NOMO-1 (cell line): ENCODE measurements at regions not wholly inside any gene's neighbourhood (a gene's known extent, or its start where the extent isn't known, plus 50 kb on each side); places are given as distances from the start of the nearest gene placed in this dataset.

Experiments used
- DNase-seq, 2 experiments: peaks; one replicate each; lab custom pipeline; 2025; ENCODE audit not compliant: unreplicated experiment in 2 of 2; lab: John Stamatoyannopoulos, UW

DNA sequence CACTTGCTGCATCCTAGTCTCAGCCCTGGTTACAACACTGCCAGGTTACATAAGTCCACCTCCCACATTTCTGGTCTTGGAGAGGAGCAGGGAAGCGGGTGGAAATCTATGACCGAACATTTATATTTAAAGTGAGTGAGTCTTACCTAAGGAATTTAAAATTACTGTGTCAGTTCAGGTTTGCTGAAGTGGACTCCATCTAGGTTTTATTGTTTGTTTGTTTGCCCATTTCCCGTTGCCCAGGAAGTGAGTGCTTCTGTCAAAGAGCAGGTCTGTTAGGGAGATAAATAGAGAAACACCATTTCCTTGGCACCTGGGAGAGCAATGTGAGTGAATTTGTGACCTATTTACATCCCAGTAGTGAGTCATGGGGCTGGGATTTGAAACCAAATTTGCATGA, 179.5 kb downstream of the KIF4B start:
- DNase-seq, result no peak

DNA sequence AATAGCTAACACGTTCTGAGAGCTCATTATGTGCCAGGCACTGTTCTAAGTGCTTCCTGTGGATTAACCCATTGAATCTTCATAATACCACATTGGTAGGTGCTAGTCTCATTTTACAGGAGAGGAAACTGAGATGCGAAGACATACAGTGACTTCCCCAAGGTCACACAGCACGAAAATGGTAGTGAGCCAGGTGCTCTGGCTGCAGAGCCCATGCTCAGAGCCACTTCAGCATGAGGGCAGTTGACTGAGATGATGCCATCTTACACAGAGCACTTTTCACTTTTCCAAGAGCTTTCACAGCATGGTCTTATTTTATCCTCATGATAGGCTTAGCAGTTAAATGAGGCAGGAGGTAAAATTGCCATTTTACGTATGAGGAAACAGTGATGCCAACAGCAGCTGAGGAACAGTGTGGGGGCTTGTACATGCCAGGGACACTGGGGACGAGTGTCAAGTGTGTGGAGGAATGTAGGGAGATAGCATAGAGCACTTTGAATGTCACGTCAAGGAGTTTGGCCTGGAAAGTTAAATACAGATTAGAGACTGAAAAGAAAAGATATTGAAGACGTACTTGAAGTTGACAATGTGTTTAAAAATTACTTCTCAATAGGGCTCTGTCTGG, 180.0 kb downstream of the KIF4B start:
- DNase-seq, result no peak

DNA sequence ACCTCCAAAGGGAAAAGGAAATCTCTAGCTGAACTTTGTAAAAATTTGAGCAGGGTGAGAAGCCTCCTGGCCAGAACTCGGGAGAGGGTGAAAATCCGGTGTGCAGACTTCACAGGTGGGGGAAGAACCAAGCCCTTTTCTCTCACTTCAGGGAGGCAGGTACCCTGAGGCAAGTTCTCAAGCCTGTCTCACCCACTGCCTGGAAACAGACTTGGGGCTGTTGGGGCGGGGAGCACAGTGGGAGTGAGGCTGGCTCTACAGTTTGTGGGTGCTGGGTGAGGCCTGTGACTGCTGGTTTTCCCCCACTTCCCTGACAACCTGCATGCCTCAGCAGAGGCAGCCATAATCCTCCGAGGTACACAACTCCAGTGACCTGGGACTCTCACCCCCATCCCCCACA, 187.1 kb downstream of the KIF4B start:
- DNase-seq, result no peak

DNA sequence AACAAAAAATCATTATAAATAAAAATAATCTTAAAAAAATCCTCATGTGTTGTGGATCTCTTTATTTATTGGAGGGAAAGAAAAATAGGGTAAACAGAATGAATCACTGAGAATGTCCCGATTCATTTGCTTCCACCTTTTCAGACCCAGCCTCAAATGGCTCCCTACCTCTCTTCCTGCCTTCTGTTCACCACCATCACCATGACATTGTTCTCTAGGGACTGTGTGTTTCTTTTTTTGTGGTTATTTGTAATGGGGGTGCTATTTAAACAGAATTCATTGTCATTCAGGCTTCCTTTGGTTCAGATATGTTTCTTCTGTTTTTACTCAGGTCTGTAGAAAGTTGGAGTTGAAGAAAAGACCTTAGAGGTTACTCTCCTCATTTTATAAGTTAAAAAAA, 198.2 kb downstream of the KIF4B start:
- DNase-seq, result no peak

DNA sequence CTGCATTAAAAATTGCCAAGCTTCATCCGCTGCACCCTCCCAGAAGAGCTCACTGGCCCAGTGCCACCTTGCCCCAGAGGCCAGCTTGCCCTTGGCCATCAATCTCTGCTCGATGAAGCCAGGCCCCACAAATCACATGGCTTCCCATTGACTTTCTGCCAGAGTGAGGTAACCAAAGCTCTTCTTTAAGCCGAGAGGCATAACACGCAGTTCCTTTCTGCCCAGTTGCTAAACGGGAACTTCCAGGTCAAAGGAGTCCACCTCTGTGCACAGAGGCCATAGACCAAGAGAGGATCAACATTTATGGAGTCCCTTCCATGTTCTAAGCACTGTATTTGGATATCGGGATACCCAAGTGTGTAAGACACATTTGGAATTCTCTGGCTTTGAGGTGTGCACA, 208.8 kb downstream of the KIF4B start:
- DNase-seq, result no peak

DNA sequence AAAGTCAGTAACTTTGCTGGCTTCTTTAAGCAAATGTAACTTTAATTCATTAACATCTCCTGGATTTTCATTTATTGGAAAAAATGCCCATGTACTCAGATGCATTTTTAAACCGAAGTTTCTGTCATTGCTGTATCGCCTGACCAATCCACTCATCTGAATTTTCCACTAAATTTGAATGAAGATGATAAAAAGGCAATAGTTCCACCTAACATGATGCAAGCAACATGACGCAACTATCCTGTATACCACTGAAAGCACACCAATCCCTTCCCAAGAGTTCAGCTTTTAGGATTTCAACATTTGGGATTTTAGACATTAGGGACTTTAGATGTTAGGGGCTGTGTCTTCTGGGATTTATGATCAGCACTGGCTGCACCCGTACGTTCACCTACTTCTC, 215.6 kb downstream of the KIF4B start:
- no peak for DNase-seq

DNA sequence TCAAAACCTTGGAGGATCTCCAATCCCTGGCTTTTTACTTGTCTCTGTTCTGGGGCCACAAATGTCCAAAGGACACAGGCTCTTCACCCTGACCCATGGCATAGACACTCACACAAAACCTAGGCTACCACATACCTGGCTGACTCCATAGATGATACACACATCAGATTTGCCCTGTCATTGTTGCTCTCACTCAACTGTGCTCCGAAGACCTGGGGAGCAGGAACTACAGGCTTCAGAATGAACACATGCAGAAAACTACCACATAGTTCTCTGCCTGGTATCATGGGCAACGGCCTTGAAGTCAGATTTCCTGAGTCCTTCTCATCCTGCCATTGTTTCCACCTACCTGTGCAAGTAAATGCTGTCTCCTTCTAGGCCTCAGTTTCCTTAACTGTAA, 226.2 kb downstream of the KIF4B start:
- no peak for DNase-seq

DNA sequence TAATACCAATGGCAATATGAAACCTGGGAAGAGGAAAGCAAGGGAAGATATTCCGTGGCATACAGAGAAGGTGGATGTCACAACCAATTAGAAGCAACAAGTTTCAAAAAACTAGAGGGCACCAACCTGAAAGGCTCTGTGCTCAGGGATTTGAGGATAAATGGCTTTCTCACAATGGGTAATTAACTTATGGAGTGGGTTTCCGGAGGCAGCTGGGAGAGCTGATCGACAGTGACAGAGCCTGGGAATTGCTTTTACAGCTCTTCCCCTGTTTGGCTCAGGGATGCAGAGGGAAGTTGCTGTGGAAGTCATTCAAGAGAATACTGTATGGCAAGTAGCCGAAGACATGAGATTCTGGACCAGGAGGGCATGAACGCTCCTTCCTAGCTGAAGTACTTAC, 237.0 kb downstream of the KIF4B start:
- no peak for DNase-seq

DNA sequence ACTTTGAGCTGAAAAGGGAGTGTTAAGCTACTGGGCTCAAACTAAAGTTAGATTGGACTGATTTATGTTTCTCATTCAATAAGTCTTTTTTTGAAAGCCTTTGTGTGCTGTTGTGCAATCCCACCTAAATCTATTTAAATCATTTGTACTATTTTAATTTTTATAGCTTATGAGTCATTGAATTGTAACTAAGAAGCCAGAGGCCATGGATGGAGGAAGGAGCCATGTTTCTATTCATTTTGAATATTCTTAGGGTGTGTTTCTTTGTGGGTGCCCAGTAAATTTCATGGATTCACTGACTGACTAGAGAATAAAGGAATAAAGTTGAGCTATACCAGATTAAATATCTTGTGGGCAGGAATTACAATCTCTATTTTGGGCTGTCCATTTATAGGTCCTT, 238.5 kb downstream of the KIF4B start:
- no peak for DNase-seq

DNA sequence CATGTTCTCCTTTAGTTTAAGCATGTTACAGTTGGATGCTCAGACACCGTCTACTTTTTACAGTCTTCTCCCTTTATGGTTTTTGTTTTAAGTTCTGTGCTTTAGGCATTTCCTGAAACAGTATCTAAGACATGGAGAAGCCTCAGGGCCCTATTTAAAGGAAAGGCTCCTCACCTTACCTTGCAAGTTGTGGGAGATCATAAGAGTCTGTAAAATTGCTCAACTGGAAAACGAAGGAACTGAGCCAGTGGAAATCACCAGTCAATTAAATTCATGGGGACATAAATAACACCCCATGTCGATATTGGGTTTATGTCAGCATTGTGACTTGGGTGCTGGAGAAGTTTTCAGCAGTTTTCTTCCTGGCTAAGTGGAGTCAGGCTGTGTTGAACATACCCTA, 239.2 kb downstream of the KIF4B start:
- no peak for DNase-seq

DNA sequence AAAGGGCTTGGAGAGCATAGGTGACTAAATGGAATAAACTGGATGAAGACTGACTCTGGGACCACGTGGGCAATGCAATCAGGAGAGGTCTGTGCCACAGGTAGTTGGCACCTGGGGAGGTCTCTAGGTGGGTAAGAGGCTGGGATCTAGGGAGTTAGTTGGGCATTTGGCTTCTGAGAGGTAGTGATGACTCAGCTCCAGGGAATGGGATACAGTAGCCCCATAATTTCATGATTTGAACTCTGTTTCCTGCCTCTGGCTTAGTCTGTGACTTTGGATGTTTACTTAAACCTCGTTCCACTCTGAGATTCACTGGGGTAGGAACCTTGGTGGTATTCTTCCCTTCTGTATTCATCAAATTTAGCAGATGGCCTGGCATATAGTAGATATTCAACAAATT, 240.8 kb downstream of the KIF4B start:
- no peak for DNase-seq

DNA sequence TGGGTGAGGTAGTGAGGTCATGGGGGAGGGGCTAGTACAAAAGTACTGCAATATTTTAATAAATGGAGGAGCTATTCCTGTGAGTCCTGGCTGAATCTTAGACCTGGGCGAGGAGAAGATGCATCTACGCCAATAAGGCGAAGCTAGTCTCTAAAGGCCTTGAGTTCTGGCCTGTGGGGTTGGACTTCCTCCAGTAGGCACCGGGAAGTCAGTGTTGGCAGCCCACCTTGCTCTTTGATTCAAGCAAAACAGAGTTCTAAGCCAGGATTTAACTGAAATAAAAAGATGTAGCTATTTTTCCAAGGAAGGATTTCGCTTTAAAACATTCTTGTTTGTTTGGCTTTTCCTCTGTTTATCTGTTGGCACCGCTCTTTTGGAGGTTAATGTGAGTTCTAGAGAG, 244.6 kb downstream of the KIF4B start:
- no peak for DNase-seq

DNA sequence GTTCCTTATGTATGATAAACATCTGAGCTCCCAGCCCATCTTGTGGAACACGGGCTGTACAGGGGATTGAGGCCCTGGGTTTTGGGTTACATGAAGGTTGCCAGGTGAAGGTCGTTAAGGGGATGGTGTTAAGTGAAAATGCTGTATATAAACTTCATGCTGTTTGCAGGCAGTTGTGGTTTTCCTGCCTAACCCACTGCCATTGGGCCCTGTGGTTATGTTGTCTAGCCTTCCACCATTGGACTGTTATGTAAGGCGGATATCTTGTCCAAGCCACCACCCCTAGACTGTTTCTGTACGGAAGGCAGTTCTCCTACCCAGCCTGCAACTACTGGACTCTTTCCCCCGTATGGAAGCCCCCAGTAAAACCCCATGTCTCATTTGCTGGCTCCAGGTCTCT, 246.1 kb downstream of the KIF4B start:
- no peak for DNase-seq

DNA sequence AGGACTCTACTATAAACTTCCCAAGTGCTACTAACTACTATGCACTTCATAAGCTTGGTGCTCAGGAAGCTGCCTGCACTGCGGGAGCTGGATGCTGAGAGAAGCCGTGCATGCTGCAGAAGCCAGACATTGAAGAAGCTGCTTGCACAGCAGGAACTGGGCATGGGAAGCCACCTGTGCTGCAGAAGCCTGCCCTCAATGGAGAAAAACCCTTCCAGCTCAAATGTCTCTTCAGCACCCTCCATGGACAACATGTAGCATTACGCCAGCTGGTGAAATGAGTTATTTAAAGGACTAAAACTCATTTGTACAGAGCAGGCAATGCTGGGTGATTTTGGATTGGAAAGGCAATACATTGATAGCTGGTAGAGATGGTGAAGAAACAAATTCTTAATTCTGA, 247.2 kb downstream of the KIF4B start:
- DNase-seq, result peak in 1 of 2 experiments; percentile 6

DNA sequence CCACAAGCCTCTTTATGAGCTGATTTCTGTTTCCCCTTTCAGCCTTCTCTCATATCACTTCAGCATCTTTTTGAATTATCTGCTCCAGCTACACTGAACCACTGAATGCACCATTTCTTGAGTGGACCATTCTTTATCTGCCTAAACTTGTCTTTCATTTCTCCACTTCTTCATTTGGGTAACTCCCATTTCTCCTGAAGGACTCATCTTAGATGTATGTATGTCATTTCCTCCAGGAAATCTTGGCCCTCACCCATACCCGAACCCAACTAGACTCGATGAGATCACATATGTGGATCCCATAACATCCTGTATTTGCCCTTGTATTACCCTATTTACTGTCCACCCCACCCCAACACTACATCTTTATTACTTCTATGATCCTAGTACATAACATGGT, 249.8 kb downstream of the KIF4B start:
- DNase-seq, result no peak

DNA sequence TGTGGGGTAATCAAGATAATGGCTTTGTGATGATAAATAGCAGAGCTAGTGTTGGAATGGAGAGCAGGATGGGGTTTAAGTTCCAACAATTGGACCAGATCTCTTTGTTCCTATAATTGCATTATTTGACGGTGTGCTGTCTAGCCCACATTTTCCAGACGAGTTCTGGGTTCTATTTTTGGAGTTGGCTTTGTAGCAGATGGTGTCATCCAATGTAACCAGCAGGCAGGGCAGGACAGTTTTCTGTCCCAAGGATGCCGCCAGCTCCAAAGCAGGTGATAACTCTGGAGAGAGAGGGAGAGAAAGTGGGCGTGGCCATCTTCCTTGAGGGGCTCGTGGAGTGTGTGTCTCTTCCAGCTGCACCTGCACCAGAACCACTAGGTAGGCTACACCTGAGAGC, 251.3 kb downstream of the KIF4B start:
- DNase-seq, result no peak

DNA sequence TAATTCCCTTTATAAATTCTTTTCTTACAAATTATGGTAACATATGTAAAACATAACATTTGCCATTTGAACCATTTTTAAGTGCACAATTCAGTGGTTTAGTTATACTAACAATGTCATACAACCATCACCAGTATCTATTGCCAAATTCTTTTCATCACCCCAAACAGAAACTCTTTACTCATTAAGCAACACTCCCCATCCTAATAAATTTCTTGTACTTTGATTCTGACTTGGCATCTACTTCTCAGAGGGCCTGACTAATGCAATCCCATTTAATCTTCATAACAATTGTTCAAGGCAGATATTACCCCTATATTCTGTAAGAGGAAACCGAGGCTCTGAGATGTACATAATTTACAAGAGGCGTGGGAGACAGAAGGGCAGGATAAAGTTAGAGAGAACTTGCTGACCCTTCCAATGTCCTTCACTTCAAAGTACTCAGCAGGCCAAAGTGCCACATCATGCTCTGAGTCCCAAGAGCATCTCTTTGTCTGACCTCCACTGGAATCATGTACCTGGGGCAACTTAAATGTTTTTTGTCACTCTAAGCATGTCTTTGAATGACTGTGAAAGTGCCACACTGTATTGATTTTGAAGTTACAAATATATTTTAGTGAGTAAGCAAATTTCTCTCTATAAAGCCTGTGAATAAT, 255.3 kb downstream of the KIF4B start:
- DNase-seq, result no peak

DNA sequence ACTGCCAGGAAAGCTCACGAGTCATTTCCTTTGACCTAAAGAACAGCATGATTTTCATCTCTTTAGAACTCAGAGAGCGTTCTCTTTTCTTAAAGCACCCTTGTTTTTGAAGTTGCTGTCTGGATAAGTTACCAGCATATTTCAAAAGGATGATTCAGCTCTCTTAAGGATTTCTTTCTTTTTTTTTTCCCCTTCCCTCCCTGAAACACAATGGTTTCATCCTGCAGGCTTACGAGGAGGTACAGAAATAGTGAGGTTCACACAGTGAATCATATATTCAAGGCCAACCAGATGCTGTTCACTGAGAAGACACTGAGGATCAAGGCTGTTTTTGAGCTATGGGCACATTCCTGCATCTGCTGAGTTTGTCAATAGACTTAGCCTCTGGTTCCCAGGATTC, 257.2 kb downstream of the KIF4B start:
- DNase-seq, result no peak

DNA sequence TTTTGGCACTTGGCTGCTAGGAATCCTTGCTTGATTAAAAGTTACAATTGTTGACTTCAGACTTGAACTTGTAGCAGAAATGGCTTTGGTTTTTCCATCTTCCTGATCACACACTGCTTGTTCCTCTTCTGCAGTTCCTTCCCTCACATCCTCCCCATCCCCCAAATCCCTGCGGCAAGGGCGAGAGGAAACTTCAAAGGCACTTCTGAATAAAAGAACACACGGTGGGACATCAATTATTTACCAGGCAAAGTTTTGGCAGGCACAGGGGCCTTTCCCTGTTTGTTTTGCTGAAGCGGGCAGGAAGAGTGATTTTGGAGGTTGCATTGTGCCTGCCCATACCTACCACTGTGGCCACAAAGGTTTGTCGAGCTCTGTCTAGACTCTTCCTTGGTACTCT, 260.9 kb downstream of the KIF4B start:
- no peak for DNase-seq

DNA sequence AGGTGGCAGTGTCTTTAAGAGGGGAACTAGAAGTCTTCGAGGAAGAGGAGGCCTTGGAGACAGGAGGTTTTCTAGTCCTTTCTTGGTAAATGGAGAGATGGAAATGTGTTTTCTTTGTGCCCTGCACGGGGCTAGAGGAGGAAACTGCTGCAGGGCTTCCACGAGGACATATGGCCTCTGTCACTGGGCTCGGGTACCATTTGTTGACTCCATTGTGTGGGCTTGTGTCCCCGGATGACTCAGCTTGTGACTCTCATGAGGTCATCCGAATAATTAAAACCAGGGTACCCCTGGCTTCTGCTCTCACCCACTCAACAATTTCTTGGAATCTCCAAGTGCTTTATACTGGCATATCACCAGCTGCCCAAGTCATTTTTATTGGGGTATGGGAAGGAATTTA, 261.7 kb downstream of the KIF4B start:
- DNase-seq, result no peak

DNA sequence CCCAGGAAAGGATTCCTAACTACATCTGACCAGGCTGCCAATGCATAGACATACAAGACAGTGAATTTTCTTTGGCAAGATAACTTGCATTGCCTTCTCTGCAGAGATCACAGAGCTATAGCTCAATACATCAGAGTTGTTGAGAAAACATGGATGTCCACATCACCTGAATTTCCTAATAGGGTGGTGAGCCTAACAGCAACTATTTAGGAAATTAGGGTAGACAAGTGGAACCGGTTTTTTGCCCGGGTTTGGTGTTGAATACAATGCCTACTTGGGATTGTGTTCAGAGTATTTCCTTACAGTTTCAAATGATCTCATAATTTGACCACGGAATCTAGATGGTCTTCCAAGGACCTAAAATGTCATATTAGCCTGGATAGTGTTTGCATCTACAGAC, 262.7 kb downstream of the KIF4B start:
- DNase-seq, result no peak

DNA sequence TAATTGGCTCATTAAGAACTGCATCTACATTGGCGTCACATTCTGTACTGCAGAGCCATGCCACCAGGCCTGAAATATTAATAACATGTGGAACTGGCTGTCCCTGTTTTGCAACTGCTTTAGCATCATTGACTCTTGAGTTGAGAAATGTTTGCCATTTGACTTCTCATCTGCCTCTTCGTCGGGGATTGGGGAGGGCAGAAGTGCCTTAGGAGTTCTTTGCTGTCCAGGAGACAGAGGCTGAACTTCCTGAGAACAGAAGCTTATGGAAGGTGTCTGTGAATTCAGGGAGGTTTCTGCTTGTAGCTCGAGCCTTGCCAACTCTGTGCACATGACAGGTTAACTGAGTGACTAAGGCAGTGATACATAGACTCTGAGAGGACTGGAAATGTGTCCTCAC, 265.0 kb downstream of the KIF4B start:
- no peak for DNase-seq

DNA sequence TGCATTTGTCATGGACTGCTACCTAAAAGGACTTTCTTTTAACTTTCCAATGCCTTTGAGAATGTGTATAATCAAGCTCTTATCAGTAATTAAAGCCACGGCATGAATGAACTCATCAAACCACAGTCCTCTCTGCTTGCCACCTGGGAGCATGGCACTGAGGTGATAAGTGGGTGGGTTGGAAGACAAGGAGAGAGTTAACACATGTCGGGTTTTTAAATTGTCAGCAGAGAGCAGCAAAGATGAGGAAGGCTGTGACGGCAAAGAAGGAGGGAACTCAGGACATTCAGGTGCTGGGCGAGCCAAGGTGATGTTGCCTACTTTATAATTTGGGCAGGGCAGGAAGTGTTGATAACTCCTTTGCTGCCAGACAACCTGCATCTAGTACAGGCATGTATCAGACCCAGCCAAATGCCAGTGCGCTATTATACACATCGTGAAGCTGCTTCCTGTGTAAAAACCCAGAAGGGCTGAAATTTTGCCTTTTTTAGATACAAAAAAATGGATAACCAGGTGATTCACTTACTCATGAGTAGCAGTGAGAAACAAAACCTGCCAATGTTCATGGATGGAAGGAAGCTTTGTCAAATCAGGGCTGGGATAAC, 269.1 kb downstream of the KIF4B start:
- DNase-seq, result no peak
